ENCODE measurements at regions not wholly inside any gene's neighbourhood (a gene's known extent, or its start where the extent isn't known, plus 50 kb on each side); places are given as distances from the start of the nearest gene placed in this dataset.

GRCh38 chr3:103818398-103818797 lies 1383.6 kb downstream of the ZPLD1 start:
- H3K4me3 ChIP-seq, result no peak overlapping the region
- no peak overlapping the region for H3K27ac ChIP-seq
- ATAC-seq (no peak), DNase-seq (no peak)
- TF ChIP-seq CTCF (IDR thresholded peaks at IDR 0.05), result no peak
- no peaks in the 10 kb centered on the region for H3K9me3 ChIP-seq
- H3K36me3 ChIP-seq (ENCODE audit: insufficient read depth in 1 of 2, low read depth in 1 of 2), result no peaks in the 10 kb centered on the region
- intact Hi-C loops (cut with DNase I), result no loop called here
- 61 to 68% (median 67%) methylated on average over 3 of the region's 3 CpGs for WGBS, 3 donors
- no peaks in the 10 kb centered on the region for H3K4me1 ChIP-seq
- no peaks in the 10 kb centered on the region for H3K27me3 ChIP-seq (ENCODE audit: insufficient read depth in 3 of 3, low read length in 2 of 3)

- Histone ChIP-seq H3K27ac (no peak overlapping the region), H3K4me3 (no peak overlapping the region), H3K4me1 (no peaks in the 10 kb centered on the region), H3K9me3 (no peaks in the 10 kb centered on the region), H3K36me3 (ENCODE audit: insufficient read depth in 1 of 2, low read depth in 1 of 2) (no peaks in the 10 kb centered on the region), H3K27me3 (ENCODE audit: insufficient read depth in 3 of 3, low read length in 2 of 3) (no peaks in the 10 kb centered on the region)
- intact Hi-C loops (cut with DNase I), result no loop called here
- WGBS, 3 donors, result 29 to 55% (median 36%) methylated on average over 2 of the region's 2 CpGs
- DNase-seq (no peak), ATAC-seq (no peak)
- TF ChIP-seq CTCF (IDR thresholded peaks at IDR 0.05), result no peak
Observed at GRCh38 chr3:103818800-103819199, 1384.0 kb downstream of the ZPLD1 start.

- intact Hi-C loops (cut with DNase I), result no loop called here
- Histone ChIP-seq H3K27ac (no peak overlapping the region), H3K4me1 (no peaks in the 10 kb centered on the region), H3K4me3 (no peak overlapping the region), H3K36me3 (ENCODE audit: insufficient read depth in 1 of 2, low read depth in 1 of 2) (no peaks in the 10 kb centered on the region), H3K9me3 (peaks cover 7% of the 10 kb centered on the region), H3K27me3 (ENCODE audit: insufficient read depth in 3 of 3, low read length in 2 of 3) (no peaks in the 10 kb centered on the region)
- TF ChIP-seq CTCF (IDR thresholded peaks at IDR 0.05), result no peak
- no peak for ATAC-seq
- no peak for DNase-seq
Observed at GRCh38 chr3:103825586-103825985, 1390.8 kb downstream of the ZPLD1 start.

GRCh38 chr3:103829723-103830326 lies 1395.0 kb downstream of the ZPLD1 start:
- DNase-seq (no peak), ATAC-seq (no peak)
- H3K36me3 ChIP-seq (ENCODE audit: insufficient read depth in 1 of 2, low read depth in 1 of 2), result no peaks in the 10 kb centered on the region
- H3K27me3 ChIP-seq (ENCODE audit: insufficient read depth in 3 of 3, low read length in 2 of 3), result no peaks in the 10 kb centered on the region
- H3K4me1 ChIP-seq, result no peaks in the 10 kb centered on the region
- no peak overlapping the region for H3K4me3 ChIP-seq
- no peak for TF ChIP-seq CTCF (IDR thresholded peaks at IDR 0.05)
- intact Hi-C loops (cut with DNase I), result no loop called here
- peaks cover 7% of the 10 kb centered on the region for H3K9me3 ChIP-seq
- no peak overlapping the region for H3K27ac ChIP-seq

Measured in psoas muscle (tissue), 7 donors.